SK-N-SH (cell line): ENCODE measurements at regions not wholly inside any gene's neighbourhood (a gene's known extent, or its start where the extent isn't known, plus 50 kb on each side); places are given as distances from the start of the nearest gene placed in this dataset.
"Not testable (repeated sequence)": the region's sequence is repeated elsewhere in the genome, so short reads cannot be mapped to it uniquely, and the experiment has no call there.

Experiments
- CTCF ChIA-PET: fragments of 300-600, 350-600 bp; formaldehyde crosslinking; extraction: SDS; loops from one replicate; lab custom pipeline; 2021; lab: Yijun Ruan, JAX
- POLR2A ChIA-PET: fragments of 350-600 bp; sonication (Branson Sonifier 250); formaldehyde crosslinking; extraction: SDS; loops from one replicate; lab custom pipeline; 2020; ENCODE audit warnings: antibody characterized with exemption, inconsistent platforms; lab: Yijun Ruan, JAX
- DNase-seq: peaks from one replicate; pipeline ENCODE4 v3.0.0; 2012
- H2AFZ ChIP-seq: fragments of 200-600 bp; sonication (generic); 2 replicates; pipeline ENCODE4 v1.8.1; 2016; ENCODE audit warnings: antibody characterized with exemption, mild to moderate bottlenecking, low read depth
- H3F3A ChIP-seq: fragments of 200-600 bp; sonication (generic); replicated peaks from 2 replicates; pipeline ENCODE3; 2016; ENCODE audit warnings: antibody characterized with exemption, mild to moderate bottlenecking; ENCODE audit not compliant: insufficient read depth
- H3K27ac ChIP-seq, 2 experiments: fragments of 200-500 bp in 1 of 2; fragments of 200-600 bp in 1 of 2; sonication (Bioruptor generic) in 1 of 2; sonication (generic), shearing (Covaris generic) in 1 of 2; 2 replicates each; pipeline versions ENCODE4 v1.5.1 to v1.6.1; 2014 to 2016; ENCODE audit warnings: low read depth in 2 of 2, inconsistent platforms in 1 of 2, low read length in 1 of 2, mild to moderate bottlenecking in 1 of 2, mixed read lengths in 1 of 2
- H3K27me3 ChIP-seq: fragments of 200-600 bp; sonication (generic), shearing (Covaris generic); 2 replicates; pipeline ENCODE4 v1.6.1; 2016; ENCODE audit warnings: mixed run types; ENCODE audit not compliant: insufficient read depth
- H3K36me3 ChIP-seq, 2 experiments: fragments of 200-500 bp in 1 of 2; fragments of 200-600 bp in 1 of 2; sonication (Bioruptor generic) in 1 of 2; sonication (generic) in 1 of 2; replicated peaks in 1 of 2; 2 replicates each; pipeline versions ENCODE3 to v1.5.1; 2014 to 2016; ENCODE audit warnings: low read length in 1 of 2, mild to moderate bottlenecking in 1 of 2; ENCODE audit not compliant: insufficient read depth in 2 of 2, control insufficient read depth in 1 of 2
- H3K4me1 ChIP-seq, 2 experiments: fragments of 200-500 bp in 1 of 2; fragments of 200-600 bp in 1 of 2; sonication (Bioruptor generic) in 1 of 2; sonication (generic), shearing (Covaris generic) in 1 of 2; 2 replicates each; pipeline versions ENCODE4 v1.5.1 to v1.6.1; 2014 to 2016; ENCODE audit warnings: low read depth in 1 of 2, low read length in 1 of 2, mixed run types in 1 of 2; ENCODE audit not compliant: insufficient read depth in 2 of 2, control insufficient read depth in 1 of 2
- H3K4me2 ChIP-seq: fragments of 200-600 bp; sonication (generic), shearing (Covaris generic); 2 replicates; pipeline ENCODE4 v1.6.1; 2017; ENCODE audit warnings: mixed run types
- H3K4me3 ChIP-seq, 2 experiments: fragments of 200-500 bp in 1 of 2; fragments of 200-600 bp in 1 of 2; sonication (Bioruptor generic) in 1 of 2; sonication (generic), shearing (Covaris generic) in 1 of 2; 2 replicates each; pipeline versions ENCODE4 v1.5.1 to v1.8.1; 2014 to 2016; ENCODE audit warnings: low read depth in 2 of 2, inconsistent platforms in 1 of 2, low read length in 1 of 2, mild to moderate bottlenecking in 1 of 2, mixed read lengths in 1 of 2, moderate library complexity in 1 of 2
- H3K79me2 ChIP-seq: fragments of 200-600 bp; sonication (generic); 2 replicates; pipeline ENCODE4 v1.8.1; 2017; ENCODE audit warnings: mild to moderate bottlenecking; ENCODE audit not compliant: insufficient read depth
- H3K9ac ChIP-seq: fragments of 200-600 bp; sonication (generic); 2 replicates; pipeline ENCODE4 v1.6.1; 2017; ENCODE audit warnings: mixed run types
- H3K9me2 ChIP-seq: fragments of 200-600 bp; sonication (generic); 2 replicates; pipeline ENCODE4 v1.6.1; 2017; ENCODE audit warnings: mixed run types
- H3K9me3 ChIP-seq: fragments of 200-600 bp; sonication (generic); 2 replicates; pipeline ENCODE4 v1.6.1; 2017; ENCODE audit warnings: mixed run types, mild to moderate bottlenecking, moderate library complexity
- H4K20me1 ChIP-seq: fragments of 200-600 bp; sonication (generic); 2 replicates; pipeline ENCODE4 v1.6.1; 2017; ENCODE audit warnings: mild to moderate bottlenecking, mixed run types; ENCODE audit not compliant: insufficient read depth
- CHD2 ChIP-seq: fragments of 150-350 bp; IDR thresholded peaks from 2 replicates; pipeline ENCODE4 v1.6.1; 2018; ENCODE audit warnings: low read length; ENCODE audit not compliant: partially characterized antibody
- ELF1 ChIP-seq: IDR thresholded peaks from 2 replicates; pipeline ENCODE4 v1.4.0; 2012
- GABPA ChIP-seq: IDR thresholded peaks from 2 replicates; pipeline ENCODE4 v1.4.0; 2012; ENCODE audit warnings: low read depth, mild to moderate bottlenecking
- MXI1 ChIP-seq: IDR thresholded peaks from 2 replicates; pipeline ENCODE4 v1.6.1; 2012; ENCODE audit warnings: mild to moderate bottlenecking, low read depth, low read length, improper control_type of control experiment
- NRF1 ChIP-seq: IDR thresholded peaks from 2 replicates; pipeline ENCODE4 v1.6.1; 2012; ENCODE audit warnings: low read depth, mild to moderate bottlenecking, low read length
- POLR2AphosphoS5 ChIP-seq: IDR thresholded peaks from 2 replicates; pipeline ENCODE4 v1.6.1; 2012; ENCODE audit warnings: low read depth, low read length
- SMC3 ChIP-seq: IDR thresholded peaks from 2 replicates; pipeline ENCODE4 v1.6.1; 2012; ENCODE audit warnings: low read depth, low read length, improper control_type of control experiment
- TAF1 ChIP-seq: IDR thresholded peaks from 2 replicates; pipeline ENCODE4 v1.6.1; 2012; ENCODE audit warnings: low read depth, mild to moderate bottlenecking, low read length, moderate library complexity, borderline replicate concordance
- WGBS: methylation state at CpG from one replicate; pipeline ENCODE4 v1.1.6; 2017; ENCODE audit warnings: low lambda C conversion rate; 5-methylcytosine and 5-hydroxymethylcytosine counted together
- TF ChIP-seq, protein P1 (sequence below): IDR thresholded peaks from 2 replicates; pipeline ENCODE4; 2012
- TF ChIP-seq, protein P2 (sequence below): fragments of 200-600 bp; sonication (generic); IDR thresholded peaks from 2 replicates; pipeline ENCODE4 v1.6.1; 2017; ENCODE audit warnings: antibody characterized with exemption, mild to moderate bottlenecking, moderate library complexity
- TF ChIP-seq, protein P3 (sequence below): IDR thresholded peaks from 2 replicates; pipeline ENCODE4 v1.4.0; 2012; ENCODE audit warnings: low read depth, borderline replicate concordance
- TF ChIP-seq, protein P4 (sequence below): fragments of 150-350 bp; IDR thresholded peaks from 2 replicates; pipeline ENCODE4 v1.6.1; 2016; ENCODE audit warnings: mild to moderate bottlenecking, low read depth, low read length
- TF ChIP-seq, protein P5 (sequence below): IDR thresholded peaks from 2 replicates; pipeline ENCODE4 v1.4.0; 2012; ENCODE audit warnings: low read depth
- TF ChIP-seq, protein P6 (sequence below): fragments of 150-350 bp; IDR thresholded peaks from 2 replicates; pipeline ENCODE4 v1.6.1; 2017; ENCODE audit warnings: antibody characterized with exemption, low read length, low read depth, borderline replicate concordance

DNA sequence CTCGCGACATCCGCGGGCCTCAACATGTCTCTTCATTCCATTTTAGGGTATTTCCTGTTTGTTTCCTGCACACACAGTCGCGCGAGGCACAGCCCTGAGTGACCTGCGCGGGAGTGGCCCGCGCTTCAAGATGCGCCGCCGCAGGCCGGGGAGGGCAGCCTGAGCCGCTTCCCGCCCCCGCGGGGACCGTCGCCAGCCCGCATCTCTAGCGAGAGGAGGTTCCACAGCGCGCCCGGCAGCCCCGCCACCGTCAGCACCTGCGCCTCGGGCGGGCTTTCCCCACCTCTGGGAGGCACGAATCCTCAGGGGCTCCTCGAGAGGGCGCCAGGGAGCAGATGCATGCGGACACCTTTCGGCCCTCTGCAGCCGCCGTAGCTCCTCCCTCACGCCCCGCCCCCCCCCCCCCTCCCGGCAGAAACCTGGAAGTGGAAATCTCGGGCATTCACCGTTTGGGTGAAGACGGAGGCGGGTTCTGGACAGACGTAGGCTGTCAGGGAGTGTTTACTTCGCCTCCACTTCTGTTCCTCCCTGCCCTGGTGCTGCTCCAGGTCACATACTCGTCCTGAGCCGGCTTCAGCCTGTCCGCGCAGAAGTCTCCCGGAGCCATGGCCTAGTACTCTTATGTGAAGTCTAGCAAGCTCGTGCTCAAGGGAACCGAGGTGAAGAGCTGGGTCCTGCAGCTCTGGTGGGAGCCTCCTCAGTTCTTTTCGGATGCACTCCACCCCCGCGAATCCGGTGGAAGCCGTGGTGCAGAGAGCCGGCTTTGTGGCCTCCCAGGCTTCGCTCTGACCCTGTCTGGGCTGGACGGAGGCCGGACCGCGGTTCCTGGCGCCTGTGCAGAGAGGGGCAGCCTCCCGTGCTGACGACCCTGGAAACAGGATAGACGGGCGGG, 880.5 kb upstream of the DEFB115 start:
- H3K9ac ChIP-seq: peak overlapping the region; percentile 87
- CTCF ChIA-PET: no interaction called here
- peak overlapping the region; percentile 98 for H2AFZ ChIP-seq
- H4K20me1 ChIP-seq: no peaks in the 10 kb centered on the region
- 4% methylated on average over 38 of the region's 70 CpGs for WGBS
- H3K27me3 ChIP-seq: no peaks in the 10 kb centered on the region
- peak overlapping the region; percentile 90 for H3K4me2 ChIP-seq
- H3K79me2 ChIP-seq: peaks cover 25% of the 10 kb centered on the region
- H3K27ac ChIP-seq: peak overlapping the region; percentile 54 to 89; a peak in 3 of 4 replicates
- peaks cover 3 to 4% of the 10 kb centered on the region in 2 experiments for H3K36me3 ChIP-seq
- POLR2A ChIA-PET: interaction anchor here (0.6 kb wide), 1 partner anchor 1071 kb away, joined by 4 read pairs; no protein-coding TSS in a partner anchor
- H3K9me3 ChIP-seq: no peaks in the 10 kb centered on the region
- H3K4me1 ChIP-seq: no peaks in the 10 kb centered on the region; a peak in 1 of 4 replicates
- peak; percentile 87 for DNase-seq
- peak overlapping the region; percentile 85 to 87 for H3K4me3 ChIP-seq
- H3K9me2 ChIP-seq: no peaks in the 10 kb centered on the region
- no peaks in the 10 kb centered on the region for H3F3A ChIP-seq
- TF ChIP-seq SMC3: peak; percentile 21; the same call in 1 of the 2 replicates
- TF ChIP-seq, protein P1, sequence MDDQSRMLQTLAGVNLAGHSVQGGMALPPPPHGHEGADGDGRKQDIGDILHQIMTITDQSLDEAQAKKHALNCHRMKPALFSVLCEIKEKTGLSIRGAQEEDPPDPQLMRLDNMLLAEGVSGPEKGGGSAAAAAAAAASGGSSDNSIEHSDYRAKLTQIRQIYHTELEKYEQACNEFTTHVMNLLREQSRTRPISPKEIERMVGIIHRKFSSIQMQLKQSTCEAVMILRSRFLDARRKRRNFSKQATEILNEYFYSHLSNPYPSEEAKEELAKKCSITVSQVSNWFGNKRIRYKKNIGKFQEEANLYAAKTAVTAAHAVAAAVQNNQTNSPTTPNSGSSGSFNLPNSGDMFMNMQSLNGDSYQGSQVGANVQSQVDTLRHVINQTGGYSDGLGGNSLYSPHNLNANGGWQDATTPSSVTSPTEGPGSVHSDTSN: no peak
- TF ChIP-seq, protein P2, sequence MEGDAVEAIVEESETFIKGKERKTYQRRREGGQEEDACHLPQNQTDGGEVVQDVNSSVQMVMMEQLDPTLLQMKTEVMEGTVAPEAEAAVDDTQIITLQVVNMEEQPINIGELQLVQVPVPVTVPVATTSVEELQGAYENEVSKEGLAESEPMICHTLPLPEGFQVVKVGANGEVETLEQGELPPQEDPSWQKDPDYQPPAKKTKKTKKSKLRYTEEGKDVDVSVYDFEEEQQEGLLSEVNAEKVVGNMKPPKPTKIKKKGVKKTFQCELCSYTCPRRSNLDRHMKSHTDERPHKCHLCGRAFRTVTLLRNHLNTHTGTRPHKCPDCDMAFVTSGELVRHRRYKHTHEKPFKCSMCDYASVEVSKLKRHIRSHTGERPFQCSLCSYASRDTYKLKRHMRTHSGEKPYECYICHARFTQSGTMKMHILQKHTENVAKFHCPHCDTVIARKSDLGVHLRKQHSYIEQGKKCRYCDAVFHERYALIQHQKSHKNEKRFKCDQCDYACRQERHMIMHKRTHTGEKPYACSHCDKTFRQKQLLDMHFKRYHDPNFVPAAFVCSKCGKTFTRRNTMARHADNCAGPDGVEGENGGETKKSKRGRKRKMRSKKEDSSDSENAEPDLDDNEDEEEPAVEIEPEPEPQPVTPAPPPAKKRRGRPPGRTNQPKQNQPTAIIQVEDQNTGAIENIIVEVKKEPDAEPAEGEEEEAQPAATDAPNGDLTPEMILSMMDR: peak; percentile 59
- TF ChIP-seq POLR2AphosphoS5: peak; percentile 73
- TF ChIP-seq, protein P3, sequence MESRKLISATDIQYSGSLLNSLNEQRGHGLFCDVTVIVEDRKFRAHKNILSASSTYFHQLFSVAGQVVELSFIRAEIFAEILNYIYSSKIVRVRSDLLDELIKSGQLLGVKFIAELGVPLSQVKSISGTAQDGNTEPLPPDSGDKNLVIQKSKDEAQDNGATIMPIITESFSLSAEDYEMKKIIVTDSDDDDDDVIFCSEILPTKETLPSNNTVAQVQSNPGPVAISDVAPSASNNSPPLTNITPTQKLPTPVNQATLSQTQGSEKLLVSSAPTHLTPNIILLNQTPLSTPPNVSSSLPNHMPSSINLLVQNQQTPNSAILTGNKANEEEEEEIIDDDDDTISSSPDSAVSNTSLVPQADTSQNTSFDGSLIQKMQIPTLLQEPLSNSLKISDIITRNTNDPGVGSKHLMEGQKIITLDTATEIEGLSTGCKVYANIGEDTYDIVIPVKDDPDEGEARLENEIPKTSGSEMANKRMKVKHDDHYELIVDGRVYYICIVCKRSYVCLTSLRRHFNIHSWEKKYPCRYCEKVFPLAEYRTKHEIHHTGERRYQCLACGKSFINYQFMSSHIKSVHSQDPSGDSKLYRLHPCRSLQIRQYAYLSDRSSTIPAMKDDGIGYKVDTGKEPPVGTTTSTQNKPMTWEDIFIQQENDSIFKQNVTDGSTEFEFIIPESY: peak; percentile 36; the same call in 1 of the 2 replicates
- TF ChIP-seq, protein P4, sequence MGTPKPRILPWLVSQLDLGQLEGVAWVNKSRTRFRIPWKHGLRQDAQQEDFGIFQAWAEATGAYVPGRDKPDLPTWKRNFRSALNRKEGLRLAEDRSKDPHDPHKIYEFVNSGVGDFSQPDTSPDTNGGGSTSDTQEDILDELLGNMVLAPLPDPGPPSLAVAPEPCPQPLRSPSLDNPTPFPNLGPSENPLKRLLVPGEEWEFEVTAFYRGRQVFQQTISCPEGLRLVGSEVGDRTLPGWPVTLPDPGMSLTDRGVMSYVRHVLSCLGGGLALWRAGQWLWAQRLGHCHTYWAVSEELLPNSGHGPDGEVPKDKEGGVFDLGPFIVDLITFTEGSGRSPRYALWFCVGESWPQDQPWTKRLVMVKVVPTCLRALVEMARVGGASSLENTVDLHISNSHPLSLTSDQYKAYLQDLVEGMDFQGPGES: no peak
- peak; percentile 69 for TF ChIP-seq MXI1
- peak; percentile 29; the same call in 1 of the 2 replicates for TF ChIP-seq NRF1
- TF ChIP-seq, protein P5, sequence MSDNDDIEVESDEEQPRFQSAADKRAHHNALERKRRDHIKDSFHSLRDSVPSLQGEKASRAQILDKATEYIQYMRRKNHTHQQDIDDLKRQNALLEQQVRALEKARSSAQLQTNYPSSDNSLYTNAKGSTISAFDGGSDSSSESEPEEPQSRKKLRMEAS: peak; percentile 58; the same call in 1 of the 2 replicates
- TF ChIP-seq GABPA: peak; percentile 33; the same call in 1 of the 2 replicates
- peak; percentile 75 for TF ChIP-seq CHD2
- TF ChIP-seq TAF1: peak; percentile 80
- TF ChIP-seq, protein P6, sequence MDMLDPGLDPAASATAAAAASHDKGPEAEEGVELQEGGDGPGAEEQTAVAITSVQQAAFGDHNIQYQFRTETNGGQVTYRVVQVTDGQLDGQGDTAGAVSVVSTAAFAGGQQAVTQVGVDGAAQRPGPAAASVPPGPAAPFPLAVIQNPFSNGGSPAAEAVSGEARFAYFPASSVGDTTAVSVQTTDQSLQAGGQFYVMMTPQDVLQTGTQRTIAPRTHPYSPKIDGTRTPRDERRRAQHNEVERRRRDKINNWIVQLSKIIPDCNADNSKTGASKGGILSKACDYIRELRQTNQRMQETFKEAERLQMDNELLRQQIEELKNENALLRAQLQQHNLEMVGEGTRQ: no peak
- peak; percentile 69 for TF ChIP-seq ELF1

DNA sequence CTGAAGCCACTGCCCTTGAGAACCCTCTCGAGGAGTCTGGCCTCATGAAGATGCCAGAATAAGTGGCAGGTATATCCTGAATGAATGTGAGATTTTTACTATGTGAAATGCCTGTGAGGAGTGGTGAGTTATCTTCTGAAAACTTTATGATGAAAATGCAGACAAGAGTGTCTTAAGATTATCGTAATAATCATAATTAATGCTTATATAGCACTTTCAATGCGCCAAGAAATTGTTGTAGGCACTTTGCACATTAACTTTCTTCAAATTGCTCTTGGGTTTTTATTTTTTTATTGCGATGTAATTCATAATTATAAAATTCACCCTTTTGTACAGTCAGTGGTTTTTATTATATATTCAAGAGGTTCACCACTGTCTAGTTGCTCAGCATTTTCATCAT, 879.1 kb upstream of the DEFB115 start:
- H3K9me3 ChIP-seq, POLR2A ChIA-PET, H3K4me1 ChIP-seq, DNase-seq, H3K9me2 ChIP-seq, H3K27ac ChIP-seq, H3K9ac ChIP-seq, CTCF ChIA-PET, H2AFZ ChIP-seq, H3K36me3 ChIP-seq, H4K20me1 ChIP-seq, H3K27me3 ChIP-seq, H3F3A ChIP-seq: not testable (repeated sequence)
- Histone ChIP-seq H3K4me3 (peak overlapping the region; percentile 85 to 87; a peak in 3 of 4 replicates), H3K4me2 (peak overlapping the region; percentile 90), H3K79me2 (peaks cover 25% of the 10 kb centered on the region)
- WGBS: 77% methylated on average over 4 of the region's 4 CpGs
